HepG2 (cell line): ENCODE measurements at regions not wholly inside any gene's neighbourhood (a gene's known extent, or its start where the extent isn't known, plus 50 kb on each side); places are given as distances from the start of the nearest gene placed in this dataset.

Source experiments
- ATAC-seq: fragments of 200-7000 bp; cut with Tn5 transposase; 3 replicates; pipeline ENCODE4 v1.9.1; 2020; ENCODE audit warnings: mild to moderate bottlenecking, moderate library complexity
- BruUV-seq: library from RNA; stranded (reverse); fragments of 400-500 nt; replicated peaks from 2 replicates; lab custom pipeline; 2021; lab: Mats Ljungman, UMichigan
- CTCF ChIA-PET: fragments of 300-600 bp; formaldehyde crosslinking; extraction: SDS; loops from one replicate; lab custom pipeline; 2021; ENCODE audit warnings: low total read pairs, inconsistent platforms, low intra/inter-chr PET ratio; lab: Yijun Ruan, JAX
- POLR2A ChIA-PET: fragments of 350-600 bp; sonication (Branson Sonifier 250); formaldehyde crosslinking; loops from one replicate; lab custom pipeline; 2020; ENCODE audit warnings: antibody characterized with exemption, inconsistent platforms; lab: Yijun Ruan, JAX
- DNase-seq: peaks from one replicate; pipeline ENCODE4 v3.0.0-alpha.2; 2015; ENCODE audit warnings: low spot score
- FAIRE-seq: peaks from 3 replicates; lab custom pipeline; 2011; peaks lifted over from hg19 to GRCh38; lab: Jason Lieb, UNC
- H2AFZ ChIP-seq: one replicate; pipeline ENCODE4 v1.6.1; 2011; ENCODE audit warnings: low read length, inconsistent platforms
- H3K27ac ChIP-seq: fragments of 300-600 bp; 3 replicates; pipeline ENCODE4 v1.8.0; 2011; ENCODE audit warnings: mixed run types, mild to moderate bottlenecking, mixed read lengths, low read length, inconsistent platforms; ENCODE audit not compliant: insufficient read depth; ENCODE audit errors: extremely low read length
- H3K27me3 ChIP-seq, 2 experiments: fragments of 200-600 bp in 1 of 2; 2 replicates in 1 of 2; 3 replicates in 1 of 2; pipeline versions ENCODE4 v1.6.0 to v1.8.0; 2011; ENCODE audit warnings: low read length in 2 of 2, mild to moderate bottlenecking in 2 of 2, moderate library complexity in 2 of 2, inconsistent platforms in 1 of 2; ENCODE audit not compliant: insufficient read depth in 2 of 2, control insufficient read depth in 1 of 2
- H3K36me3 ChIP-seq, 2 experiments: fragments of 200-600 bp in 1 of 2; replicated peaks in 1 of 2; 2 replicates in 1 of 2; 3 replicates in 1 of 2; pipeline versions ENCODE4 v1.5.1 to v1.8.0; 2011; ENCODE audit warnings: low read length in 2 of 2, inconsistent platforms in 1 of 2; ENCODE audit not compliant: insufficient read depth in 2 of 2, control insufficient read depth in 1 of 2
- H3K4me1 ChIP-seq: 2 replicates; pipeline ENCODE4 v1.5.1; 2012; ENCODE audit warnings: low read length, inconsistent platforms; ENCODE audit not compliant: insufficient read depth
- H3K4me2 ChIP-seq: 2 replicates; pipeline ENCODE4 v1.6.0; 2011; ENCODE audit warnings: low read depth, low read length, inconsistent platforms
- H3K4me3 ChIP-seq, 3 experiments: fragments of 200-600 bp in 1 of 3; sonication (generic), shearing (Covaris generic) in 1 of 3; replicated peaks in 1 of 3; 2 replicates each; pipeline ENCODE4 v1.5.1; 2011 to 2016; ENCODE audit warnings: low read length in 3 of 3, inconsistent platforms in 2 of 3, low read depth in 2 of 3, mild to moderate bottlenecking in 2 of 3, control low read depth in 1 of 3, mixed read lengths in 1 of 3; ENCODE audit not compliant: insufficient read depth in 1 of 3
- H3K79me2 ChIP-seq: one replicate; pipeline ENCODE4 v1.6.1; 2011; ENCODE audit warnings: low read length, inconsistent platforms; ENCODE audit not compliant: insufficient read depth
- H3K9ac ChIP-seq: 2 replicates; pipeline ENCODE4 v1.6.0; 2011; ENCODE audit warnings: mild to moderate bottlenecking, low read depth, low read length, inconsistent platforms; ENCODE audit not compliant: insufficient read depth
- H3K9me3 ChIP-seq: 2 replicates; pipeline ENCODE4 v1.5.1; 2012; ENCODE audit warnings: mild to moderate bottlenecking, low read length
- H4K20me1 ChIP-seq: 2 replicates; pipeline ENCODE4 v1.6.0; 2011; ENCODE audit warnings: inconsistent platforms, mild to moderate bottlenecking, low read length, moderate library complexity; ENCODE audit not compliant: insufficient read depth
- AKAP8 ChIP-seq: sonication (generic); formaldehyde crosslinking; IDR thresholded peaks from 2 replicates; pipeline ENCODE4 v1.5.1; 2020; ENCODE audit warnings: mild to moderate bottlenecking, missing genetic modification reagents
- ARNT2 ChIP-seq: sonication (generic); formaldehyde crosslinking; IDR thresholded peaks from 2 replicates; pipeline ENCODE4 v1.8.0; 2022; ENCODE audit warnings: mild to moderate bottlenecking, low read depth, missing genetic modification reagents, moderate library complexity
- HCFC1 ChIP-seq: fragments of 150-350 bp; IDR thresholded peaks from 2 replicates; pipeline ENCODE4 v1.6.1; 2014; ENCODE audit warnings: low read depth, low read length
- HNF4G ChIP-seq, 2 experiments: sonication (generic) in 1 of 2; formaldehyde crosslinking in 1 of 2; IDR thresholded peaks; 2 replicates each; pipeline versions ENCODE4 v1.4.0 to v1.6.1; 2011 to 2020; ENCODE audit warnings: borderline replicate concordance in 2 of 2, low read depth in 2 of 2, mild to moderate bottlenecking in 2 of 2, low read length in 1 of 2, missing genetic modification reagents in 1 of 2, moderate library complexity in 1 of 2
- KAT2B ChIP-seq: fragments of 150-350 bp; IDR thresholded peaks from 2 replicates; pipeline ENCODE4 v1.6.1; 2014; ENCODE audit warnings: low read depth, low read length, borderline replicate concordance
- MED1 ChIP-seq: sonication (generic); formaldehyde crosslinking; IDR thresholded peaks from 2 replicates; pipeline ENCODE4 v1.4.0; 2020; ENCODE audit warnings: missing genetic modification reagents
- NPAS2 ChIP-seq: sonication (generic); formaldehyde crosslinking; IDR thresholded peaks from 2 replicates; pipeline ENCODE4 v1.8.0; 2022; ENCODE audit warnings: mild to moderate bottlenecking, missing genetic modification reagents, borderline replicate concordance
- YY1 ChIP-seq: IDR thresholded peaks from 2 replicates; pipeline ENCODE4 v1.6.1; 2011; ENCODE audit warnings: low read length, low read depth, moderate library complexity, mild to moderate bottlenecking; ENCODE audit not compliant: insufficient read depth, insufficient replicate concordance
- ZEB1 ChIP-seq: IDR thresholded peaks from 2 replicates; pipeline ENCODE4 v1.6.1; 2012; ENCODE audit warnings: mild to moderate bottlenecking, low read depth, inconsistent platforms; ENCODE audit not compliant: insufficient replicate concordance
- ZNF496 ChIP-seq: sonication (generic); formaldehyde crosslinking; IDR thresholded peaks from 2 replicates; pipeline ENCODE4 v1.8.1; 2023; ENCODE audit warnings: mild to moderate bottlenecking, moderate library complexity, missing genetic modification reagents; ENCODE audit not compliant: insufficient replicate concordance
- ZNF510 ChIP-seq: sonication (generic); formaldehyde crosslinking; IDR thresholded peaks from 2 replicates; pipeline ENCODE4 v1.4.0; 2020; ENCODE audit warnings: low read depth, mild to moderate bottlenecking, missing genetic modification reagents
- ZNF746 ChIP-seq: sonication (generic); formaldehyde crosslinking; IDR thresholded peaks from 2 replicates; pipeline ENCODE4 v1.8.0; 2022; ENCODE audit warnings: mild to moderate bottlenecking, missing genetic modification reagents
- WGBS: methylation state at CpG from one replicate; pipeline ENCODE4 v1.1.6; 2017; ENCODE audit warnings: low lambda C conversion rate; 5-methylcytosine and 5-hydroxymethylcytosine counted together
- in situ Hi-C: cut with HindIII; loops from 2 replicates; pipeline ENCODE4 v1.10.0; 2017; ENCODE audit warnings: low pct_unique_long_range_greater_than_20kb; ENCODE audit not compliant: extremely low pct_ligation_motif_present
- intact Hi-C: fragments of 100-400 bp; cut with micrococcal nuclease; formaldehyde crosslinking; loops from one replicate; pipeline ENCODE4 v1.10.0; 2022; ENCODE audit not compliant: unreplicated experiment
- TF ChIP-seq, protein P1 (sequence below): sonication (generic); formaldehyde crosslinking; IDR thresholded peaks from 2 replicates; pipeline ENCODE4 v1.4.0; 2020; ENCODE audit warnings: missing genetic modification reagents, borderline replicate concordance
- TF ChIP-seq, protein P2 (sequence below): sonication (generic); formaldehyde crosslinking; IDR thresholded peaks from 2 replicates; pipeline ENCODE4 v1.5.0; 2020; ENCODE audit warnings: mild to moderate bottlenecking, missing genetic modification reagents
- TF ChIP-seq, protein P3 (sequence below): sonication (generic); formaldehyde crosslinking; IDR thresholded peaks from 2 replicates; pipeline ENCODE4 v1.5.0; 2020; ENCODE audit warnings: mild to moderate bottlenecking, missing genetic modification reagents
- TF ChIP-seq, protein P4 (sequence below): sonication (generic); formaldehyde crosslinking; conservative IDR thresholded peaks from 2 replicates; pipeline ENCODE4 v1.4.0; 2020; ENCODE audit warnings: missing genetic modification reagents

DNA sequence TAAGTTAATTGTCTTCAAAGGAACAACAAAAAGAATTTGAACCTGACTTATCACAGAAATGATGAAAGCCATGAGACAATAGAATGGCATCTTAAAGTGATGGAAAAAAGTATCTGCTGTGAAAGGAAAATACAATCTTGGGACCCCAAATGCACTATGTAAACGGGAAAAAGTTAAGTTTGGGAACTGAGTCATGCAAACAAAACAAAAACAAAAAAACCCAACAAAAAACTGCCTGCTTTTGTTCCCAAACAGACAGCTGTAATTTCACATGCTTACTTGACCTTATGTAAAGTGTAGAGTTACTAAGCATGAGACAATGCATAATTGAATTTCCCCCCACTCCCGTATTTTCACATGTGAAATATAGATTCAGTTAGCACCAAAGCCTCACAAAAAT is 122.1 kb upstream of the RBMS1 start (continued):
- TF ChIP-seq, protein P1, sequence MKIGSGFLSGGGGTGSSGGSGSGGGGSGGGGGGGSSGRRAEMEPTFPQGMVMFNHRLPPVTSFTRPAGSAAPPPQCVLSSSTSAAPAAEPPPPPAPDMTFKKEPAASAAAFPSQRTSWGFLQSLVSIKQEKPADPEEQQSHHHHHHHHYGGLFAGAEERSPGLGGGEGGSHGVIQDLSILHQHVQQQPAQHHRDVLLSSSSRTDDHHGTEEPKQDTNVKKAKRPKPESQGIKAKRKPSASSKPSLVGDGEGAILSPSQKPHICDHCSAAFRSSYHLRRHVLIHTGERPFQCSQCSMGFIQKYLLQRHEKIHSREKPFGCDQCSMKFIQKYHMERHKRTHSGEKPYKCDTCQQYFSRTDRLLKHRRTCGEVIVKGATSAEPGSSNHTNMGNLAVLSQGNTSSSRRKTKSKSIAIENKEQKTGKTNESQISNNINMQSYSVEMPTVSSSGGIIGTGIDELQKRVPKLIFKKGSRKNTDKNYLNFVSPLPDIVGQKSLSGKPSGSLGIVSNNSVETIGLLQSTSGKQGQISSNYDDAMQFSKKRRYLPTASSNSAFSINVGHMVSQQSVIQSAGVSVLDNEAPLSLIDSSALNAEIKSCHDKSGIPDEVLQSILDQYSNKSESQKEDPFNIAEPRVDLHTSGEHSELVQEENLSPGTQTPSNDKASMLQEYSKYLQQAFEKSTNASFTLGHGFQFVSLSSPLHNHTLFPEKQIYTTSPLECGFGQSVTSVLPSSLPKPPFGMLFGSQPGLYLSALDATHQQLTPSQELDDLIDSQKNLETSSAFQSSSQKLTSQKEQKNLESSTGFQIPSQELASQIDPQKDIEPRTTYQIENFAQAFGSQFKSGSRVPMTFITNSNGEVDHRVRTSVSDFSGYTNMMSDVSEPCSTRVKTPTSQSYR (CRISPR knock-in tag) = no peak
- TF ChIP-seq HNF4G (IDR thresholded peaks at IDR 0.05; ENCODE audit: borderline replicate concordance, low read depth, low read length) (no peak), HNF4G (CRISPR knock-in tag; IDR thresholded peaks at IDR 0.05; ENCODE audit: borderline replicate concordance, low read depth) (no peak), NPAS2 (CRISPR knock-in tag) (no peak), ZNF496 (no peak)

DNA sequence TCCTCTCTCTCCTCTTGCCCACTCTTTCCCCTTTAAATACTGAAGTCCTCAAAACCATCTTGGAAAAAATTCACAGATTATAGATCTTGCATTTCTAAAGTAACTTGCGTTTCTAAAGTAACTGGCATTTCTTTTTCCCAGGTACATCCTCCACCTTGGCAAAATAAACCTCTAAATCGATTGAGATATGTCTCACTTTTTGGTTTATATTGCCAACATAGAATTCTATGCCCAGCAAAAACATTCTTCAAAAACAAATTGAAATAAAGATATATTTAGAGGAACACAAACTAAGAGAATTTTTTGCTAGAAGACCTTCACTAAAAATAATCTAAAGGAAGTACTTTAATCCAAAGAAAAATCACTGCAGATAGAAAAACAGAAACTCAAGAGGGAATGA is 122.5 kb upstream of the RBMS1 start:
- DNase-seq (no peak), ATAC-seq (no peak), FAIRE-seq (no peak)
- H3K79me2 ChIP-seq = no peaks in the 10 kb centered on the region
- no peaks in the 10 kb centered on the region for H3K4me1 ChIP-seq
- CTCF ChIA-PET = no interaction called here
- H3K4me2 ChIP-seq = no peak overlapping the region
- H2AFZ ChIP-seq = no peak overlapping the region
- no peaks in the 10 kb centered on the region for H3K27me3 ChIP-seq
- intact Hi-C loops = no loop called here
- no peaks in the 10 kb centered on the region for H3K36me3 ChIP-seq
- H3K4me3 ChIP-seq = no peak overlapping the region
- H3K9me3 ChIP-seq = no peaks in the 10 kb centered on the region
- BruUV-seq = no TSS peak
- in situ Hi-C loops = no loop called here
- H3K27ac ChIP-seq = no peak overlapping the region
- WGBS = under 1% methylated on average over 2 of the region's 2 CpGs
- no peaks in the 10 kb centered on the region for H4K20me1 ChIP-seq
- POLR2A ChIA-PET = no interaction called here
- H3K9ac ChIP-seq = no peak overlapping the region
- TF ChIP-seq, protein P2, sequence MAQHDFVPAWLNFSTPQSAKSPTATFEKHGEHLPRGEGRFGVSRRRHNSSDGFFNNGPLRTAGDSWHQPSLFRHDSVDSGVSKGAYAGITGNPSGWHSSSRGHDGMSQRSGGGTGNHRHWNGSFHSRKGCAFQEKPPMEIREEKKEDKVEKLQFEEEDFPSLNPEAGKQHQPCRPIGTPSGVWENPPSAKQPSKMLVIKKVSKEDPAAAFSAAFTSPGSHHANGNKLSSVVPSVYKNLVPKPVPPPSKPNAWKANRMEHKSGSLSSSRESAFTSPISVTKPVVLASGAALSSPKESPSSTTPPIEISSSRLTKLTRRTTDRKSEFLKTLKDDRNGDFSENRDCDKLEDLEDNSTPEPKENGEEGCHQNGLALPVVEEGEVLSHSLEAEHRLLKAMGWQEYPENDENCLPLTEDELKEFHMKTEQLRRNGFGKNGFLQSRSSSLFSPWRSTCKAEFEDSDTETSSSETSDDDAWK = no peak
- TF ChIP-seq HCFC1 (no peak), KAT2B (no peak), ZEB1 (no peak), ZNF746 (CRISPR knock-in tag) (no peak), AKAP8 (CRISPR knock-in tag) (no peak), ARNT2 (no peak), ZNF510 (CRISPR knock-in tag) (no peak), YY1 (no peak), MED1 (no peak)
- TF ChIP-seq, protein P3, sequence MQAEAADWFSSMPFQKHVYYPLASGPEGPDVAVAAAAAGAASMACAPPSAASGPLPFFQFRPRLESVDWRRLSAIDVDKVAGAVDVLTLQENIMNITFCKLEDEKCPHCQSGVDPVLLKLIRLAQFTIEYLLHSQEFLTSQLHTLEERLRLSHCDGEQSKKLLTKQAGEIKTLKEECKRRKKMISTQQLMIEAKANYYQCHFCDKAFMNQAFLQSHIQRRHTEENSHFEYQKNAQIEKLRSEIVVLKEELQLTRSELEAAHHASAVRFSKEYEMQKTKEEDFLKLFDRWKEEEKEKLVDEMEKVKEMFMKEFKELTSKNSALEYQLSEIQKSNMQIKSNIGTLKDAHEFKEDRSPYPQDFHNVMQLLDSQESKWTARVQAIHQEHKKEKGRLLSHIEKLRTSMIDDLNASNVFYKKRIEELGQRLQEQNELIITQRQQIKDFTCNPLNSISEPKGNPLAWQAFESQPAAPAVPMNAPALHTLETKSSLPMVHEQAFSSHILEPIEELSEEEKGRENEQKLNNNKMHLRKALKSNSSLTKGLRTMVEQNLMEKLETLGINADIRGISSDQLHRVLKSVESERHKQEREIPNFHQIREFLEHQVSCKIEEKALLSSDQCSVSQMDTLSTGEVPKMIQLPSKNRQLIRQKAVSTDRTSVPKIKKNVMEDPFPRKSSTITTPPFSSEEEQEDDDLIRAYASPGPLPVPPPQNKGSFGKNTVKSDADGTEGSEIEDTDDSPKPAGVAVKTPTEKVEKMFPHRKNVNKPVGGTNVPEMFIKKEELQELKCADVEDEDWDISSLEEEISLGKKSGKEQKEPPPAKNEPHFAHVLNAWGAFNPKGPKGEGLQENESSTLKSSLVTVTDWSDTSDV = no peak
- TF ChIP-seq, protein P4, sequence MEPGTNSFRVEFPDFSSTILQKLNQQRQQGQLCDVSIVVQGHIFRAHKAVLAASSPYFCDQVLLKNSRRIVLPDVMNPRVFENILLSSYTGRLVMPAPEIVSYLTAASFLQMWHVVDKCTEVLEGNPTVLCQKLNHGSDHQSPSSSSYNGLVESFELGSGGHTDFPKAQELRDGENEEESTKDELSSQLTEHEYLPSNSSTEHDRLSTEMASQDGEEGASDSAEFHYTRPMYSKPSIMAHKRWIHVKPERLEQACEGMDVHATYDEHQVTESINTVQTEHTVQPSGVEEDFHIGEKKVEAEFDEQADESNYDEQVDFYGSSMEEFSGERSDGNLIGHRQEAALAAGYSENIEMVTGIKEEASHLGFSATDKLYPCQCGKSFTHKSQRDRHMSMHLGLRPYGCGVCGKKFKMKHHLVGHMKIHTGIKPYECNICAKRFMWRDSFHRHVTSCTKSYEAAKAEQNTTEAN (CRISPR knock-in tag) = no peak
